NCI-H446 (cell line): ENCODE measurements at regions not wholly inside any gene's neighbourhood (a gene's known extent, or its start where the extent isn't known, plus 50 kb on each side); places are given as distances from the start of the nearest gene placed in this dataset.

Experiments used
- DNase-seq, 2 experiments: peaks; one replicate each; lab custom pipeline; 2025; lab: John Stamatoyannopoulos, UW

DNA sequence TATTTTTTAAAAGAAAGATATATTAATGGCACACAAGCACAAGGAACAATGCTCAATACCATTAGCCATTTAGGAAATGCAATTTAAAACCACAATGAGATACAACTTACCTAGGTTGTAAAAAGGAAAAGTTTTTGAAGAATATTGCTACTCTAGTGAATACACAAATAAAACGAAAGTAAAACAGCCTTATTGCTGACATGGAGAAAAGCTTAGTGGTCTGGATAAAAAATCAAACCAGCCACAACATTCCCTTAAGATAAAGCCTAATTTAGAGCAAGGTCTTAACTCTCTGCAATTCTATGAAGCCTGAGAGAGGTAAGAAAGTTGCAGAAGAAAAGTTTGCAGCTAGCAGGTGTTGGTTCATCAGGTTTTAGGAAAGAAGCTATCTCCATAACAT, 892.7 kb upstream of the ALCAM start:
- DNase-seq, result no peak

DNA sequence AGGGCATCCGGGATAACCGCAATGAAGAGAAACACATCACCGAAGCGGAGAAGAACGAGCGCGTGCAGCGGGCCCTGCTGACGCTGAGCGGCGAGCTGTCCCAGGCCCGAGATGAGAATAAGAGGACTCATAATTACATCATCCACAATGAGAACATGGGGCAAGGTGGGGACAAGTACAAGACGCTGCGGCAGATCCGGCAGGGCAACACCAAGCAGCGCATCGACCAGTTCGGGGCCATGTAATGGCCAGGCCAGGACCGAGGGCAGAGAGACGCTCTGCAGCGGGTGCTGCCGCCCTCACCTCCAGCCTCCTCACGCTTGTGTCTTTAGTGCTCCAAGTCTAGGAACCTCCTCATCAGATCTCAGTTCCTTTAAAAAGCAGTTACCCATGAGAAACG, 863.7 kb upstream of the ALCAM start:
- DNase-seq, result no peak

DNA sequence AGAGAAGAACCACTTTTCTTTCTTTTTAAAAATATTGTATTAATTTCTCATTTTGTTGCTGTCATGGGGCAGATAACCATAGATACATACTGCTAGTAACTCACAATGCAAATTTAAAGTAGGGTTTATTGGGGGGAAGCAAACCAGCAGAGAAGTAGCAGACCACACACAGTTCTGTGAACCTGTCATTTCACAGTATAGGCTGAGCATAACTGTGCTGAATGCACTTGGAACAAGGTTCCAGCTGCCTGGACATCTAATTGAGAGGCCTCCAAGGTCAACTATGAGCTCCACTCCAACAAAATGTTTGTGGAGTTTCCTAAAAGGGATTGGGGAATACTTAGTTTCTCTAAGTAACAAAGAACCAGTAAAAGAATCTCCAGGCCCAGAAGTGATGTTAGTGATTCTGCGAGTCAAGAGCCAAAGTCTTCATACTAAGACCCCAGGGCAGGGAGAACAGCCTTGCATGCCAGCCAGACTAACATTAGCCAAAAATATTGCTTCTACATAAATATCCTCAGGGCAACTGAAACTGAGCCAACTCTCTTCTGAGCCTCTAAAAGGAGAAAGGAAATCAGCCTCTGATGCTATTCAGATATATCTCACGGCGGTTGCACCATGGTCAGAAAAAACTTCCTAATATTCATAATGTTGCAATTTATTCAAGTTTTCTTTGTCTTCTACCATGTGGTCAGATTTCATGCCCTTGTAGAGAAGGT, 856.4 kb upstream of the ALCAM start:
- DNase-seq, result peak; percentile 1 to 33

DNA sequence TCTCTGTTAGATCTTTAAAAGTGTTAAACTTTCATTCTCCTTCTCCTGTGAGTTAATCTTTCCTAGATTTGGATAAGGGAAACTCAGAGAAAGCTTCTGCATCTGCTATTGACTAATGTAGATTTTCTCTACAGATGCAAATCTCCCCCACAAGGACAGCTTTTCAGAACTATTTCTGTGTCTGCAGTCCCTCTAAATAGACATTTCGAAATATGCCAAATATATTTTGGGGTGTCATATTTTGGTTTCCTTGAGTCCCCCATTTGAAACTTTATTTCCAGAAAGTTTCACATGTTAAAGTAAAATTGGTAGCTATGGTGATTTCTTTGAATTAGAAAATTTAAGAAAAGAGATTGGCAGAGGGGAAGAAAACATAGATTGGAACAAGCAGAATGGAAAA, 852.3 kb upstream of the ALCAM start:
- DNase-seq, result no peak

DNA sequence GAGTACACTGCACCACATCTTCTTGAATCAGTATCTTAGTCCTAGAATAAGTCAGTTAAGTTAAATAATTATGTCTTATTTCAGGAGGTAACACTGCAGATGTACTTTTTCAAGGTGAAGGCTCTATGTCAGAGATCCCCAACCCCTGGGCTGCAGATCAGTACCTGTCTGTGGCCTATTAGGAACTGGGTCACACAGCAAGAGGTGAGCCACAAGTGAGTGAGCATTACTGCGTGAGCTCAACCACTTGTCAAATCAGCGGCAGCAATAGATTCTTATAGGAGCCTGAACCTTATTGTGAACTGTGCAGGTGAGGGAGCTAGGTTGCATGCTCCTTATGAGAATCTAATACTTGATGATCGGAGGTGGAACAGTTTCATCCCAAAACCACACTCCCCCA, 851.9 kb upstream of the ALCAM start:
- DNase-seq, result no peak

DNA sequence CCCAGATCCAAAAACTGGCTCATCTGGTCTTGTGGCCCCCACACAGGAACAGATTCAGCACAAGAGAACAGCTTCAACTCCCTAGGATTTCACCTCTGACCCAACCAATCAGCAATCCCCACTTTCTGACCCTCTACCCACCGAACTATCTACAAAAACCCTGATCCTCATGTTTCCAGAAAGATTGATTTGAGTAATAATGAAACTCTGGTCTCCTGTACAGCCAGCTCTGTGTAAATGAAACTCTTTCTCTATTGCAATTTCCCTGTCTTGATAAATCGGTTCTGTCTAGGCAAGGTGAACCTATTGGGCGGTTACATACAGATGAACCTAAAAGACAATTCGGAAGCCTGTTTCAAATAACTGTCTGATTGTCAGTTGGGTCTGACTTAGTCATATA, 847.6 kb upstream of the ALCAM start:
- no peak for DNase-seq

DNA sequence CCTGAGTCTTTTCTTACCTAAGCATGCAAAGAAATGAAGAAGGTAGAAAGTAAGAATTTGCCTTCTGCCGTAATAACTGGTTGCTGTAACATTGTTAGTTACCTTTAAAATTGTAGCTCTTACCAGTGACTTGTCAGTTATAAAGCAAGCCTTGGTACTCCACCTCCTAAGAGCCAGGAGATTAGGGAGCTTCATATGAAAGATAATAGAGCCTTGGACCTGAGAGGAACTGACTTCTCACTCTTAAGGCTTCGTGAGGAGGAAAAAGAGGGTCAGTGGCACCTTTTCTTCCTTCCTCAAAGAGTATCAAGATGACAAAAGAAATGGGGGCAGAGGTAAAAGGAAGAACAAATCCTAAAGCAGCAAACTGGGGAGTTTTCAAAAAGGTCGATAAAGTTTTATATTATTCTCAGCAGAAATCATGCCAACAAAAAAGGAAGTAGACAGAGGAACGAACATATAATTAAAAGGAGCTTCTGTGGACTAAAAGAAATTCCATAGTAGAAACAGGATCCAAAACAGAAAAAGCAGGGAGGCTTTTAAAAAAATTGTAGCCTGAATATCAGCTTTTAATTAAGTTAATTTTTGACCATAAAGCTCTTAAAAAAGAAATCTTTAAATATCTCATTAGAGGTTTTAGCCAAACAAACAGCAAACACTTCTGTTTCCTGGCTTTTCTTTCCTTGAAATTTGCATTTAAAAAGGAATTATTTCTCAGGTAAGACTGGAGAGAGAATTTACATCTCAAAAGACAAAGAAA, 847.1 kb upstream of the ALCAM start:
- no peak for DNase-seq

DNA sequence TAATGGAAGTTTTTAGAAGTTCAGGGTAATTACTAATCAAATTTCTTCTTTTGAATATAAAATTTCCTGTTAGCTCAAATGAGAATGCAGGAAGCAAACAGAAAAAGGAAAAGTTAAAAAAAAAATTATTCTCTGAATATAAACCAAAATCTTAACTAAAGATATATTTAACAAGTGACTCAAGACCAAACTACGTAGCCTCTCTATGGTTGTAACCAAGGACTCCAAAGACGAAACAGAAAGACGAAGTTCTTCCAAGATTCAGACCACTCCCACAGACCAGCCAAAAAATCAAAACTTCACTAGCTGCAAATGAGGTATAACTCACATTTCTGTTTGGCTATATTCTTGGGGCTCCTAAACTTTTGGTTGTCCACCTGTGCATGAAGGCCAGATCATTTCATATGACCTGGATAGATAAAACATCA, 846.5 kb upstream of the ALCAM start:
- DNase-seq, result no peak

DNA sequence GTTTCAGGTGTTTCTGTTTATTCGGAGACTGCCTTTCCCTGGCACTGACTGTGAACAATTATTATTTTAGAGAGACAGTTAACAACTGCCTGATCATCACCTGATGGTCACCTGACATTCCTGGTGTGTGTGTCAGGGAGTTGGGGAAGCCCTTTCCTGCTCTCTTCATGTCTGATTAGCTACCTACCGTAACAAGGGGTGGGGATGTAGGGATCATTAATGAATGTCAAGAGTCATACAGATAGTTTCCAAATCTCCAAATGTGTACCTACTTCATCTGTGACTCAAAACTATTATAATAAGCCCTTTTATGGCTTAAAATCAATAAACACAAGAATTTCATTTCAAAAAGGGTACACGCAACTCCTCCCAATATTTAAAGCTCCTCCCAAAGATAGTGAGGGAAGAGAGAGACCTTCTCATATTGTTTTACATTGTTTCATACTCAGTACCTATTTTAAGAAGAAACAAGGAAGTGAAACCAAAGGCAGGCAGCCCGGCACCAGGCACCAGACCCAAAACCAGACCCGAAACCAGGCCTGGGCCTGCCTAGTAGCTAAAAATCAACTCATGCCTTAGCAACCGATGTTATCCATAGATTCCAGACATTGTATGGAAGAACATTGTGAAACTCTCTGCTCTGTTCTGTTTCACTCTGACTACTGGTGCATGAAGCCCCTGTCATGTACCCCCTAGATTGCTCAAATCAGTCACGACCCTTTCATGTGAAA, 844.9 kb upstream of the ALCAM start:
- DNase-seq, result no peak

DNA sequence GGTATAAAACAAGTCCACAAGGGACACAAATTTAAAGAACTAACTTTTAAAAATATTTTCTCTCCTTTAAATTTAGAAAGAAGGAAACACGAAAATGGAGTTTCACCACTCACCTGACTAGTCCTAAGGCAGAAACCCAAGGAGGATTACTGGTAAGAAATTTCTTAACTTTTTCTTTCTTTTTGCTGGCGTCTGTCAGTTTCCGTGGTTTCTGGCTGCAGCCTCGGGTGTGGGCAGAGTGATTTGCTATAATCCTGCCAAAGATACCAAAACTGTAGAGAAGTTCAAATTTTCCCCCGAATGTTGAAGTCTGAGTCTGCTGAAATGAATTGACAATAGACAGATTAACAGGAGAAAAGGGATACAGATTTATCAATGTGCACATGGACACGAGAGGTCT, 843.6 kb upstream of the ALCAM start:
- no peak for DNase-seq

DNA sequence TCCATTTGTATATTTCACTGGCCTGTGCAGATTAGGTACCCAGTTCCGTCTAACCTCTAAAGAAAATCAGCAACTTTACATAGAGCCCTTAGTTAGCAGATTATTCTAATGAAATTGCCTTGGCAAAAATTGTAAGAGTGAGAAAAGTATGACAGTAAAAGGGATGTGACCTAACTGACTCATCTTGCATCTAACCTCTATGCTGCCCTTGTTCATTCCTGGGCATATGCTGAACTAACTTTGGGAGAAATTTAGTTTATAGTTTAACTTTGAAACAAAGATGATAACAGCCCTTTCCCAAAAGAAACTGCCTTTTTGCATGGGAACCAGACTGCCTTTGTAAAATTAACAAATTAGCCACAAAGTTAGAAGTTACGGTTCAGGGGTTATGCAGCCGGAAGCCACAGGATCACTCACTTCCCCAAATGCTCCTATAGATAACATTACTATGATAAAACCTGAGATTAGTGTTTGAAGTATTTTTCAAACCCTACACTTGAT, 839.8 kb upstream of the ALCAM start:
- no peak for DNase-seq

DNA sequence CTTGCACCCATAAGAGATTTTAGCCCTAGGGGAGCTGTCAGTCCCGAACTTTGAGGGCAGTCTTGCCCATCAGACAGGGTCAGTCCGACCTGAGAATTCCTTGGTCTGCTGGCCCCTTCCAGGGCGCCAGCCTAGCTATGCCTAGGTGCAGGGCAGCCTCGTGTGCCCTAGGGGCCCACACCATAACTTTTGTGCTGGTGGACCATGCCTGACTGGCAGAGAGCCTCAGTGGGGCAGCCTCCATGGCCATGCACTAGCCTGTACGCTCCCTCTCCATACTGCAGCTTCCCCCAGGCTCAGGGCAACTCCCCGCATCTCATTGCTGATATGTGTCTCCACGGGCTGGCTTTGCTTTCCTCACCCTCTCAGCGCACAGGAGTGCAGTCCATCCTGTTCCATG, 835.8 kb upstream of the ALCAM start:
- no peak for DNase-seq

DNA sequence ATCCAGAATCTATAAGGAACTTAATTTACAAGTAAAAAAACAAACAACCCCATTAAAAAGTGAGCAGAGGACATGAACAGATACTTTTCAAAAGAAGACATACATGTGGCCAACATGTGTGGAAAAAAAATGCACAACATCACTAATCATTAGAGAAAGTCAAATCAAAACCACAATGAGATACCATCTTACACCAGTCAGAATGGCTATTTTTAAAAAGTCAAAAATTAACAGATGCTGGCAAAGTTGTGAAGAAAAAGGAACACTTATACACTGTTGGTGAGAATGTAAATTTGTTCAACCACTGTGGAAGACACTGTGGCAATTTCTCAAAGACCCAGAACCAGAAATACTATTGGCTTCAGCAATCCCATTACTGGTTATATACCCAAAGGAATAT, 830.0 kb upstream of the ALCAM start:
- DNase-seq, result no peak

DNA sequence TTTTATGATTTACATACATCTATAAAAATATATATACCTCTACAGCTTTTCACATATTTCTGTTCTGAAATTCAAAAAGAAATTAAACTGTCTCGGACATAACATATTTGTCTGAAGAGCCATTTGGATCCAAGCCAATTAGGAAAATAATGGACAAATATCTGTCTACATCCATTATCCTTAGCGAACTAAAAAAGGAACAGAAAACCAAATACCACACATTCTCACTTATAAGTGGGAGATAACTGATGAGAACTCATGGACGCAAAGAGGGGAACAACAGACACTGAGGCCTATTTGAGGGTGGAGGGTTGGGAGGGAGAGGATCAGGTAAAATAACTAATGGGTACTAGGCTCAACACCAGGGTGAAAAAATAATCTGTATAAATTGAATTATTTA, 829.4 kb upstream of the ALCAM start:
- no peak for DNase-seq

DNA sequence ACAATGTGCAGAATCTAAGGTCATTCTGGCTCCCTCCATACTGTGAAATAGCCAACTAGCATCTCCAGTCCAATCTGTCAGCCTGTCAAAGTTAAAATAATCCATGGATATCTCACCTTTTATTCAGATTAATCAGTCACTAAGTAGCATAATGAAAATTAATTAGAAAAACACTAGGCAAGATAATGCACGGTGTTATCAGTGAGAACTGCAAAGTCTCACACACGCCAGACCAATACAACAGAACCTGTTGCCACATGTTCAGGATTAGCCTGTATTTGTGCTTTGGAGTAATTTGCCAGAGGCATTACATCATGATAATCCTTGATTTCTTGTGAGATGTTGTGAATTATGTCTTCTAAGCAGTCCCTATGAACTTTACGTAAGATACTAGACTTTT, 820.4 kb upstream of the ALCAM start:
- no peak for DNase-seq

DNA sequence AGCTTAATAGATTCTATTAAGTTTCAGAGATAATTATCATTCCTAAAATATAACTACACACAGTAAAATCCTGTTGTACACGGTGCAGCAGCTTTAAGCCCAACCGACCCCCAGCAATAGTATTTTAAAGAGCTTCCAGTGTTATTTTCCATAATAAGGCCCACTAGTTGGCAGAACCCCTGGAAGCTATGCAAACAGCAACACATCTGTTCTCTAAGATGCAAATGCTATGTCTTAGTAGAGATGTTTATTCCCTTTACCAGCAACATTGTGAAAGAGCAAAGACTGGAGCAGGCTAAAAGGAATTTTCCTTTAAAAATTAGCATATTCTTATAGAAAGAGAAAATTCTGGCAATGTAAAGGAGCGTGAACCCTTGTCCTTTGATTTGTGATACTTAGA, 819.7 kb upstream of the ALCAM start:
- no peak for DNase-seq

DNA sequence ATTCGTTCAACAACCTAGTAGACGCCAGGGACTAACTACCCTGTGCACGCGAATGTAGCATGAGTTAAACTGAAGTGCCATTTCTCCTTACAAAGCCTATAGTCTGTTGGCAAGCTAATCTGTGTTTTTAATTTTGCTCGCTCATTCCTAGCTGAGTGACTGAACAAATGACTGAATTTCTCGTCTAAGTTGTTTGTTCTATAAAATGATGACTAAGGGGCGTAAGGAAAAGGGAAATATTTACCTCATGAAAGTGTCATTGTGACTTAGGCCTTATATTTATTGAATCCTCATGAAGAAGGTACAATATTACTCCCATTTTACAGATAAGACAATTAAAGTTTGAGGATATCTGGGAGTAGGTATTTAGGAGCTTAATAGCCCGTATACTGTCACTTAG, 818.3 kb upstream of the ALCAM start:
- DNase-seq, result no peak

DNA sequence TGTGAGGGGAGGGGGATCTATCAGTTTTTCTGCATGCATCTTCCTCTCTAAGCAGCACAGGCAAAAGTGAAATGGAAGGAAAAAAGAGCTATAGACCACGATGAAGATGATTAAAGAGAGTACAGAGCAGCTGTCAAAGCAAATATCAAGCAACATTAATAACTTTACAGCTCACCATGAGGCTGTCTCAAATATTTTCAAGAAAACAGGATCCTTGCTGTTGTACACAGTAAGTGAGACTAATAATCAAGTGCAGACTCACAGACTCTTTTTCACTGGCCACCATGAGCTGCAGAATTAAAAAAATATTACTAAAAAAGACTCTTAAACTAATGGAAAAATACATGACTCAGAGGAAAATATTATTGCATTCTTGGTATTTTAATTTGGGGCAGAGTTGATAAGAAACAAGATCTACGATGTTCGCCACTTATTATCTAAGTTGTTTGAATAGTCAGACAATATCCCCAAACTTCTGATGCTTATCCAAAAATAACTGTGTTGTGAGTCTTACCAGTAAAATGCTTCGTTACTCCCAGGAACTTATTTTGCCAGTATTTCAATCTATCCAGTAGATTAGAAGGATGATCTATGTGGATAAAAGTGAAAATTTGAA, 817.5 kb upstream of the ALCAM start:
- DNase-seq, result no peak

DNA sequence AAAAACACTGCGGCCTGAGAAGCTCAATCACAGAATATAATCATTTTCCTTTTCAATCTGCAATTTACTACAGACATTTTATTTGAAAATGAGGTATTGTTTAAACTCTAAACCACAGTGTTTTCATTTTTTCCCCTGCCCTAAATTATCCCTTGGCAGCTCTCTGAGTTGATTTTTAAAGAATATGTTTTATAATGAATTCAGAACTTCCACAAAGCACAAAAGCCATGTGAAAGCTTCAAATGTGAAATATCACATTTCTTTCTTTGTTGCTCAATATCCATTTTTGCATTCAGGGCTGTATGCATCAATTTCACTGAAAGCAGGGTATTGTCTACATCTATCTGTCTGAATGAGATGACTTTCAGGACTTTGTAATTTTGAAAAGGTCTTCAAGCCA, 813.6 kb upstream of the ALCAM start:
- no peak for DNase-seq

DNA sequence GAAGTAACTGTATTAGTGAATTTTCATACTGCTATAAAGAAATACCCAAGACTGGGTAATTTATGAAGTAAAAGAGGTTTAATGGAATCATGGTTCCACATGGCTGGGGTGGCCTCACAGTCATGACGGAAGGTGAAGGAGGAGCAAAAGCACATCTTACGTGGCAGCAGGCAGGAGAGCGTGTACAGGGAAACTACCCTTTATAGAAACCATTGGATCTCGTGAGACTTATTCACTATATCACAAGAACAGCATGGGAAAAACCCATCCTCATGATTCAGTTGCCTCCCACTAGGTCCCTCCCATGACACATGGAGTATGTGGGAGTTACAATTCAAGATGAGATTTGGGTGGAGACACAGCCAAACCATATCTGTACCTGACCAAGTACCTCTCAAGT, 812.3 kb upstream of the ALCAM start:
- no peak for DNase-seq

DNA sequence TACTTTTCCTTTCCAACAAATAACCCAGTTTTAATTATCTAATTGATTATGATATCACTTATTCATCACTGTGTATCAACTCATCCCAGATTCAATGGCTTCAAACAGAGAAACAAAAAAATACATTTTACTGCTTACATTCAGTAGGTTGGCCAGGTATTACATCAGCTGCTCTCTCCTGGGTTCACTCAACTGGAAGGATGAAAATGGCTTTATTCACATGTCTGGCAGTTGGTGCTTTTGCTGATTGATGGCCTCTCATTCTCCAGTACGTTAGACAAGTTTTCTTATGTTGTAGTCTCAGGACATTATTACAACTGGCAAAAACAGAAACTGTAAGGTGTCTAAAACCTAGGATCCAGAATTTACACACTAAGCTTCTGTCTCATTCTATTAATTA, 811.0 kb upstream of the ALCAM start:
- DNase-seq, result no peak

DNA sequence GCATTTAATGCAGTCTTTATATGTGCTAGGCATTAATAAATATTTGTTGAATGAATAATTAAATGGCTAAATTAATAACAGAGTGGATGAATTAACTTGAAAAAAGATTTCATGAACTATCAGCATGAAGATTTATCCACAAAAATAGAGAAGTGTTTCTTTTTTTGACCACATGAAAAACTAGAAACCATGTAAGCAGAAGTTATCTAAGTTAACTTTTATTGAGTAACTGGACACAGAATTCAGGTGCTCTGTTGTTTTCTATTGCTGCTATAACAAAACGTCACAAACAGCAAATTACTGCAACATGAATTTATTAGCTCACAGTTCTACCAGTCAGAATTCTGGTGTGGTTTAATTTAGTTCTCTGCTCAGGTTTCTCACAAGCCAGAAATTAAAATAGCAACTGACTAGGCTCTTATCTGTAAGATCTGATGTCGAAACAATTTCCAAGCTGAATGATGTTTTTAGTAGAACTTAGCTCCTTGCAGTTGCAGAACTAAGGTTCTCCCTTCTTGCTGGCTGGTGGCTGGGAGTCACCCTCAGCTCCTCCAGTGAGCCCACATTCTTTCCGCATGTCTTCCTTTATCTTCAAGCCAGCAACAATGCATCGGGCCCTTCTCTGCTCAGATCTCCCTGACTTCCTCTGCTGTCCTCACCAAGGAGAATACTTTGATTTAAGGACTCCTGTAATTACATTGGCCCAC, 810.2 kb upstream of the ALCAM start:
- no peak for DNase-seq
